Esophagus muscularis mucosa (tissue), 4 donors: ENCODE measurements at regions not wholly inside any gene's neighbourhood (a gene's known extent, or its start where the extent isn't known, plus 50 kb on each side); places are given as distances from the start of the nearest gene placed in this dataset.

ENCODE experiments used
- CTCF ChIP-seq, 3 experiments: fragments of 200-600 bp in 2 of 3; fragments of 450-650 bp in 1 of 3; sonication (generic) in 2 of 3; IDR thresholded peaks; one replicate each; pipeline ENCODE4 v1.5.1; 2017 to 2019; ENCODE audit warnings: antibody characterized with exemption in 3 of 3, mild to moderate bottlenecking in 2 of 3, moderate library complexity in 1 of 3
- EP300 ChIP-seq: sonication (generic); formaldehyde crosslinking; IDR thresholded peaks from one replicate; pipeline ENCODE4 v1.6.1; 2017; ENCODE audit warnings: antibody characterized with exemption
- POLR2A ChIP-seq: fragments of 450-650 bp; IDR thresholded peaks from one replicate; pipeline ENCODE4 v1.6.1; 2017; ENCODE audit warnings: antibody characterized with exemption, moderate library complexity, mild to moderate bottlenecking, low read depth
- POLR2AphosphoS5 ChIP-seq, 2 donors: sonication (generic); formaldehyde crosslinking; IDR thresholded peaks; one replicate each; pipeline ENCODE4 v1.6.1; 2017; ENCODE audit warnings: antibody characterized with exemption in 2 of 2

GRCh38 chr5:85500869-85501268 is 1116.2 kb upstream of the EDIL3 start:
- TF ChIP-seq CTCF (IDR thresholded peaks at IDR 0.05) (no peak), POLR2A (no peak), POLR2AphosphoS5 (IDR thresholded peaks at IDR 0.05) (no peak), EP300 (no peak)
